ENCODE measurements at regions not wholly inside any gene's neighbourhood (a gene's known extent, or its start where the extent isn't known, plus 50 kb on each side); places are given as distances from the start of the nearest gene placed in this dataset.

GRCh38 chr6:5854899-5855298 lies 151.8 kb downstream of the NRN1 start:
- TF ChIP-seq CTCF (conservative IDR thresholded peaks at IDR 0.05; ENCODE audit: low read depth, low read length) (no peak), EZH2phosphoT487 (IDR thresholded peaks at IDR 0.05; ENCODE audit: borderline replicate concordance, low read length) (no peak), EZH2 (IDR thresholded peaks at IDR 0.05; ENCODE audit: low read length, unreplicated experiment) (no peak)
